Activated B cell treated with CpG ODN at 0.5 μM for 24 hours (primary cell): ENCODE measurements at regions not wholly inside any gene's neighbourhood (a gene's known extent, or its start where the extent isn't known, plus 50 kb on each side); places are given as distances from the start of the nearest gene placed in this dataset.

Experiments
- ATAC-seq: fragments of 200-7000 bp; cut with Tn5 transposase; one replicate; pipeline ENCODE4 v1.10.0; 2021; ENCODE audit warnings: low read depth, mild to moderate bottlenecking, moderate library complexity
- CTCF ChIA-PET: fragments of 350-600 bp; sonication (Branson Sonifier 250); formaldehyde crosslinking; loops from one replicate; lab custom pipeline; 2021; ENCODE audit warnings: antibody characterized with exemption; lab: Charles Lee
- POLR2A ChIA-PET: fragments of 350-600 bp; sonication (Branson Sonifier 250); formaldehyde crosslinking; loops from one replicate; lab custom pipeline; 2021; ENCODE audit warnings: antibody characterized with exemption; lab: Charles Lee
- DNase-seq: peaks from one replicate; pipeline ENCODE4 v3.0.0; 2022
- H3K27ac Mint-ChIP-seq: one replicate; pipeline ENCODE4 v1.8.0; 2020; ENCODE audit warnings: mixed read lengths
- H3K27me3 Mint-ChIP-seq: one replicate; pipeline ENCODE4 v1.8.0; 2021; ENCODE audit warnings: mixed read lengths
- H3K36me3 Mint-ChIP-seq: one replicate; pipeline ENCODE4 v1.8.0; 2021; ENCODE audit warnings: low read depth, mixed read lengths
- H3K4me1 Mint-ChIP-seq: one replicate; pipeline ENCODE4 v1.8.0; 2021; ENCODE audit warnings: mixed read lengths
- H3K4me3 Mint-ChIP-seq: one replicate; pipeline ENCODE4 v1.8.0; 2020; ENCODE audit warnings: mild to moderate bottlenecking, mixed read lengths
- H3K9me3 Mint-ChIP-seq: one replicate; pipeline ENCODE4 v1.8.0; 2020; ENCODE audit warnings: mixed read lengths
- CTCF ChIP-seq: fragments of 200-600 bp; IDR thresholded peaks from one replicate; pipeline ENCODE4 v1.8.0; 2022; ENCODE audit warnings: antibody characterized with exemption, mild to moderate bottlenecking
- intact Hi-C: fragments of 100-400 bp; cut with micrococcal nuclease; formaldehyde crosslinking; loops from one replicate; pipeline ENCODE4 v1.15.1; 2024

- Mint-ChIP-seq H3K9me3 (no peaks in the 10 kb centered on the region), H3K4me1 (peaks cover 3% of the 10 kb centered on the region), H3K27ac (no peak overlapping the region), H3K36me3 (no peaks in the 10 kb centered on the region), H3K4me3 (no peak overlapping the region), H3K27me3 (peaks cover 3% of the 10 kb centered on the region)
- ChIA-PET CTCF (no interaction called here), POLR2A (no interaction called here)
- no peak for TF ChIP-seq CTCF
- no peak for ATAC-seq
- DNase-seq = no peak
- intact Hi-C loops = no loop called here
These were observed 160.1 kb downstream of the DLL1 start for GRCh38 chr6:170130771-170131241.

- no peaks in the 10 kb centered on the region for H3K36me3 Mint-ChIP-seq
- H3K9me3 Mint-ChIP-seq = no peaks in the 10 kb centered on the region
- peaks cover 3% of the 10 kb centered on the region for H3K4me1 Mint-ChIP-seq
- H3K27me3 Mint-ChIP-seq = peaks cover 3% of the 10 kb centered on the region
- no peak overlapping the region for H3K27ac Mint-ChIP-seq
- intact Hi-C loops = no loop called here
- ChIA-PET POLR2A (no interaction called here), CTCF (no interaction called here)
- TF ChIP-seq CTCF = no peak
- no peak overlapping the region for H3K4me3 Mint-ChIP-seq
- no peak for ATAC-seq
- no peak for DNase-seq
These were observed 160.7 kb downstream of the DLL1 start for GRCh38 chr6:170130201-170130621.

DNA sequence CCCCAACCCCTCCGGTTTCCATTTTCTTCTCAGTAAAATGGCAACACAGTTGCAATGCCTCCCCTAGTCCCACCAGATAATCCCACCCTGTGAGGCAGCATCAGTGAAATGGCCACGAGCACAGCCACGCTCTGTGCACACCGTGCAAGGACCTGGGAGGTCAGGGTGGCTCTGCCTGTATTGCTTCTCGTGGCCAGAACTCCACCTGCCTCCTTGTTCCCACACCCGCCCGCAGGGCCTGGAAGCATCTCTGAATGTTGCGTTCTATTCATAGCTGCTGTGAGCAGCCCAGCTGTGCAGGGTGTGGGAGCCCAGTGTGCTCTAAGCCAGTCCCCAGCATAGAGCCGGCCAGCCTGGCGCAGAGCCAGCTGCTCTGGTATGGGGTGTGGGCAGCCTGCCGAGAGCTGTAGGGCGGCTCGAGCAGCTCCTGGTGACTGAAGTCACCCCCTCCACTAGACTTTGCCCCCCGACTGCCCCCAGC is 161.1 kb downstream of the DLL1 start:
- no peak for ATAC-seq
- TF ChIP-seq CTCF = no peak

DNA sequence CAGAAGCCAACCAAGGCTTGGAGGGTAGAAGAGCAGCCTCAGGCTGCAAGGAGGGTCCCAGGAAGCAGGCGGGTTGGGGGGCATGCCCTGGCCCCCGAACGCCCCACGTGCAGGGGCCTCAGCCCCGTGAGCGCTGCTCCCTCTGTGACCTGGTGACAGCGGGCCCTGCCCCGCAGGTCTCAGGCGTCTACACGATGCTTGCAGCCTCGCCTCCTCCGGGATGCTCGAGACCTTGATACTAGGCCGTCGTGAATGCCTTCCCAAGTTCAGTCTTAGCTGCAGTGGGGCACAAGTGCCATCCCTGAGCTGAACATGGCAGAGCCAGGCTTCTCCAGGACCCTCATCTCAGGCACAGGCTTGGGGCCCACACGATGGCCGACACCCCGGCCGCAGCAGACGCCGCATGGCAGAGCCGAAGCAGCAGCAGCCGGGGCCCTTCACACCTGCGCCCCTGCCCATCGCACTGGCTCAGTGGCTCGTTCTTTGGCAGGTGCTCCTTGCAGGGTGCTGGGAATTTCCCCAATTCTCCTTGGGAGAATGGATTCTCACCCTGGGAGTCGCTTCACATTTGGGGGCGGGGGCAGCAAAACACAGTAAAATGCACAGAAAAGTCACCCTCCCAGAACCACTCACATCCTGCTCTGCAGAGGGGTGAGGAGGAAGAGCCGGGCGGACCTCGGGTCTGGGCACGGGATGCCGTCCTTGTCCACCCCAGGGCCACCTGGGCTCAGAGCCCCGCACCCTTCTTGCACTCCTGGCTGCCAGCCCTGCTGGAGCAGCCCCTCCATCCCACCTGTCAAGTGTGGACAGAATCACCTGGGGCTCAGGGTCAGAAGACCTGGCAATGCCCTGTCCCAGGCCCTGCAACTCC is 161.8 kb downstream of the DLL1 start:
- no peaks in the 10 kb centered on the region for H3K36me3 Mint-ChIP-seq
- no peak for TF ChIP-seq CTCF
- DNase-seq = no peak
- peaks cover 6% of the 10 kb centered on the region for H3K4me1 Mint-ChIP-seq
- peaks cover 3% of the 10 kb centered on the region for H3K27me3 Mint-ChIP-seq
- no peak overlapping the region for H3K4me3 Mint-ChIP-seq
- no peak overlapping the region for H3K27ac Mint-ChIP-seq
- intact Hi-C loops = no loop called here
- no peaks in the 10 kb centered on the region for H3K9me3 Mint-ChIP-seq
- ChIA-PET POLR2A (no interaction called here), CTCF (no interaction called here)
- ATAC-seq = no peak

More for the DNA sequence above, 161.1 kb downstream of the DLL1 start:
- H3K4me3 Mint-ChIP-seq = no peak overlapping the region
- peaks cover 6% of the 10 kb centered on the region for H3K4me1 Mint-ChIP-seq
- H3K27me3 Mint-ChIP-seq = peaks cover 3% of the 10 kb centered on the region
- POLR2A ChIA-PET = no interaction called here
- intact Hi-C loops = no loop called here
- DNase-seq = no peak
- no peaks in the 10 kb centered on the region for H3K36me3 Mint-ChIP-seq
- CTCF ChIA-PET = no interaction called here
- H3K27ac Mint-ChIP-seq = no peak overlapping the region
- H3K9me3 Mint-ChIP-seq = no peaks in the 10 kb centered on the region

DNA sequence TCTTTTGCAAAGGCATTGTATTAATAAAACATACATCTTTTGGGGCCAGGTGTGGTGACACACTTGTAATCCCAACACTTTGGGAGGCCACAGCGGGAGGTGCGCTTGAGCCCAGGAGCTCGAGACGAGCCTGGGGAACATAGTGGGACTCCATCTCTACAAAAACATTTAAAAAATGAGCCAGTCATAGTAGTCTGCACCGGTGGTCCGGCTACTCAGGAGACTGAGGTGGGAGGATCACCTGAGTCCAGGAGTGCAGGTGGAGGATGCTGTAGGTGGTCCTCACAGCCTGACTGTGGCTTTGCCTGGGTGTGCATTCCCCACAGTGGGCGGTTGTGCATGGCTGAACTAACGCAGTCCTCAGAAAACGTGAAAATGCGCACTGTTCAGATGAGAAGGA is 162.5 kb downstream of the DLL1 start:
- Mint-ChIP-seq H3K27me3 (peaks cover 5% of the 10 kb centered on the region), H3K27ac (no peak overlapping the region), H3K36me3 (no peaks in the 10 kb centered on the region), H3K4me3 (no peak overlapping the region), H3K9me3 (no peaks in the 10 kb centered on the region), H3K4me1 (peaks cover 6% of the 10 kb centered on the region)
- POLR2A ChIA-PET = no interaction called here
- DNase-seq (no peak), ATAC-seq (no peak)
- TF ChIP-seq CTCF = no peak
- CTCF ChIA-PET = no interaction called here
- intact Hi-C loops = no loop called here
